ENCODE measurements at regions not wholly inside any gene's neighbourhood (a gene's known extent, or its start where the extent isn't known, plus 50 kb on each side); places are given as distances from the start of the nearest gene placed in this dataset.

DNA sequence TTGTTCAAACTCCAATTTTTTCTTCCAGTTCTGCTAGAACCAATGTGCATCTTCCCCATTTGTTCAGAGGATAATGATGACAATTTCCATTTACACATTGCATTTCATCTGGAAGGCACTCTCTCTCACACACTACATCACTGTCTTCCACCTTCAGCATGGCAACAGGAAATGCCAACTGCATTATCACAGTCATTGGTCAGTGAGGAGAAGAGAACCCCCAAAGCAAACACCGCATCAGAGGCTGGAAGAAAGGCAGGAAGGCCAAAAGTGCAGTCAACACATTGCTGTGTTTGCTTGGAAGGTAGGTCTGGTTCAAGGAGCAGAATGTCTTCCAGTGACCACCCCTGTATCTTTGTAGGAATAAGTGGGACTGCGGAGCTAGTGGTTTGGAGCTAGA, 192.2 kb upstream of the RHOBTB1 start (continued):
- TF ChIP-seq ZHX1 (CRISPR knock-in tag; IDR thresholded peaks at IDR 0.05; ENCODE audit: low read depth) (no peak), HDAC6 (IDR thresholded peaks at IDR 0.05; ENCODE audit: low read depth, low read length) (no peak), NFIC (IDR thresholded peaks at IDR 0.05; ENCODE audit: low read length) (no peak), MED1 (CRISPR knock-in tag; IDR thresholded peaks at IDR 0.05) (peak; percentile 70), HOXA9 (CRISPR knock-in tag; IDR thresholded peaks at IDR 0.05; ENCODE audit: borderline replicate concordance) (no peak), MXI1 (IDR thresholded peaks at IDR 0.05; ENCODE audit: borderline replicate concordance, low read depth, low read length) (no peak), ZNF766 (CRISPR knock-in tag; IDR thresholded peaks at IDR 0.05; ENCODE audit: borderline replicate concordance) (no peak), KLF11 (CRISPR knock-in tag; IDR thresholded peaks at IDR 0.05) (no peak), ZNF3 (CRISPR knock-in tag; IDR thresholded peaks at IDR 0.05) (peak; percentile 40; the same call in 1 of the 2 replicates), PREB (CRISPR knock-in tag; IDR thresholded peaks at IDR 0.05) (no peak), ARNT (IDR thresholded peaks at IDR 0.05) (no peak), NCOA2 (CRISPR knock-in tag; IDR thresholded peaks at IDR 0.05) (peak; percentile 45; the same call in 1 of the 2 replicates), ATF4 (CRISPR knock-in tag; IDR thresholded peaks at IDR 0.05) (no peak), ZNF136 (CRISPR knock-in tag; IDR thresholded peaks at IDR 0.05; ENCODE audit: low read depth) (no peak), MED13 (CRISPR knock-in tag; IDR thresholded peaks at IDR 0.05) (no peak), HNF1B (CRISPR knock-in tag; IDR thresholded peaks at IDR 0.05) (no peak), ZNF546 (CRISPR knock-in tag; conservative IDR thresholded peaks at IDR 0.05) (no peak), ZNF34 (CRISPR knock-in tag; IDR thresholded peaks at IDR 0.05; ENCODE audit: borderline replicate concordance) (no peak), FOXP1 (IDR thresholded peaks at IDR 0.05) (no peak), FOXP1 (CRISPR knock-in tag; IDR thresholded peaks at IDR 0.05) (peak; percentile 48; the same call in 1 of the 2 replicates), FOXP4 (CRISPR knock-in tag; IDR thresholded peaks at IDR 0.05) (peak; percentile 77)
- TF ChIP-seq, protein P1, sequence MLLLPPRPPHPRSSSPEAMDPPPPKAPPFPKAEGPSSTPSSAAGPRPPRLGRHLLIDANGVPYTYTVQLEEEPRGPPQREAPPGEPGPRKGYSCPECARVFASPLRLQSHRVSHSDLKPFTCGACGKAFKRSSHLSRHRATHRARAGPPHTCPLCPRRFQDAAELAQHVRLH (CRISPR knock-in tag; IDR thresholded peaks at IDR 0.05; ENCODE audit: borderline replicate concordance, low read depth) = no peak
- TF ChIP-seq, protein P2, sequence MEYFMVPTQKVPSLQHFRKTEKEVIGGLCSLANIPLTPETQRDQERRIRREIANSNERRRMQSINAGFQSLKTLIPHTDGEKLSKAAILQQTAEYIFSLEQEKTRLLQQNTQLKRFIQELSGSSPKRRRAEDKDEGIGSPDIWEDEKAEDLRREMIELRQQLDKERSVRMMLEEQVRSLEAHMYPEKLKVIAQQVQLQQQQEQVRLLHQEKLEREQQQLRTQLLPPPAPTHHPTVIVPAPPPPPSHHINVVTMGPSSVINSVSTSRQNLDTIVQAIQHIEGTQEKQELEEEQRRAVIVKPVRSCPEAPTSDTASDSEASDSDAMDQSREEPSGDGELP (IDR thresholded peaks at IDR 0.05; ENCODE audit: borderline replicate concordance, low read depth) = no peak
